T1000 (cell line): ENCODE measurements at regions not wholly inside any gene's neighbourhood (a gene's known extent, or its start where the extent isn't known, plus 50 kb on each side); places are given as distances from the start of the nearest gene placed in this dataset.
"Not testable (repeated sequence)": the region's sequence is repeated elsewhere in the genome, so short reads cannot be mapped to it uniquely, and the experiment has no call there.

ENCODE experiments used
- DNase-seq: peaks from one replicate; lab custom pipeline; 2025; ENCODE audit warnings: mixed read lengths; lab: John Stamatoyannopoulos, UW

- DNase-seq = no peak
These were observed 172.3 kb upstream of the TSC22D1 start for GRCh38 chr13:44748439-44748838.

GRCh38 chr13:44747179-44747578 is 171.0 kb upstream of the TSC22D1 start:
- DNase-seq = no peak

- DNase-seq = no peak
These were observed 170.6 kb upstream of the TSC22D1 start for GRCh38 chr13:44746690-44747089.

GRCh38 chr13:44744880-44745633 is 168.9 kb upstream of the TSC22D1 start:
- no peak for DNase-seq

- no peak for DNase-seq
These were observed 163.4 kb upstream of the TSC22D1 start for GRCh38 chr13:44739539-44739938.

GRCh38 chr13:44739120-44739519 is 163.0 kb upstream of the TSC22D1 start:
- DNase-seq = no peak

- DNase-seq = no peak
These were observed 162.3 kb upstream of the TSC22D1 start for GRCh38 chr13:44738463-44738862.

GRCh38 chr13:44735806-44736205 is 159.7 kb upstream of the TSC22D1 start:
- DNase-seq = no peak

- no peak for DNase-seq
These were observed 158.1 kb upstream of the TSC22D1 start for GRCh38 chr13:44734201-44734707.

GRCh38 chr13:44732503-44733098 is 156.5 kb upstream of the TSC22D1 start:
- DNase-seq = no peak

- no peak for DNase-seq
These were observed 154.7 kb upstream of the TSC22D1 start for GRCh38 chr13:44730851-44731250.

- DNase-seq = no peak
These were observed 154.0 kb upstream of the TSC22D1 start for GRCh38 chr13:44730099-44730498.

GRCh38 chr13:44727591-44727990 is 151.5 kb upstream of the TSC22D1 start:
- DNase-seq = not testable (repeated sequence)

- DNase-seq = no peak
These were observed 150.6 kb upstream of the TSC22D1 start for GRCh38 chr13:44726778-44727177.

GRCh38 chr13:44726214-44726613 is 150.1 kb upstream of the TSC22D1 start:
- no peak for DNase-seq

GRCh38 chr13:44719857-44720671 is 143.9 kb upstream of the TSC22D1 start:
- DNase-seq = no peak

- no peak for DNase-seq
These were observed 142.3 kb upstream of the TSC22D1 start for GRCh38 chr13:44718467-44718866.

GRCh38 chr13:44715287-44716230 is 139.4 kb upstream of the TSC22D1 start:
- no peak for DNase-seq

- peak; percentile 54 for DNase-seq
These were observed 137.8 kb upstream of the TSC22D1 start for GRCh38 chr13:44713788-44714469.

- no peak for DNase-seq
These were observed 135.6 kb upstream of the TSC22D1 start for GRCh38 chr13:44711706-44712105.

- DNase-seq = no peak
These were observed 134.4 kb upstream of the TSC22D1 start for GRCh38 chr13:44710576-44710975.
